ENCODE measurements at regions not wholly inside any gene's neighbourhood (a gene's known extent, or its start where the extent isn't known, plus 50 kb on each side); places are given as distances from the start of the nearest gene placed in this dataset.

- TF ChIP-seq CTCF (IDR thresholded peaks at IDR 0.05) (no peak), POLR2A (IDR thresholded peaks at IDR 0.05) (no peak)
Observed at GRCh38 chr4:27267970-27268355, 407.3 kb downstream of the STIM2 start.

All from body of pancreas (tissue), 4 donors.